ENCODE measurements at regions not wholly inside any gene's neighbourhood (a gene's known extent, or its start where the extent isn't known, plus 50 kb on each side); places are given as distances from the start of the nearest gene placed in this dataset.
"Not testable (repeated sequence)": the region's sequence is repeated elsewhere in the genome, so short reads cannot be mapped to it uniquely, and the experiment has no call there.

- Histone ChIP-seq H3K4me2 (ENCODE audit: unreplicated experiment) (no peak overlapping the region), H3F3A (ENCODE audit: insufficient read depth) (peaks cover 13% of the 10 kb centered on the region), H3K4me1 (ENCODE audit: insufficient read depth) (peaks cover 8% of the 10 kb centered on the region), H2AFZ (no peak overlapping the region), H3K4me3 (no peak overlapping the region), H4K20me1 (ENCODE audit: insufficient read depth) (no peaks in the 10 kb centered on the region), H3K9me3 (ENCODE audit: low read depth) (no peaks in the 10 kb centered on the region), H3K27me3 (replicated peaks; ENCODE audit: insufficient read depth) (peaks cover 16% of the 10 kb centered on the region; the same call in 1 of the 2 replicates), H3K36me3 (ENCODE audit: low read depth) (no peaks in the 10 kb centered on the region), H3K9me2 (ENCODE audit: insufficient read depth) (no peaks in the 10 kb centered on the region), H3K79me2 (ENCODE audit: insufficient read depth) (no peaks in the 10 kb centered on the region), H3K27ac (no peak overlapping the region), H3K9ac (no peak overlapping the region)
- TF ChIP-seq EZH2phosphoT487 (IDR thresholded peaks at IDR 0.05; ENCODE audit: insufficient read depth, low read depth), result no peak
- no peak for TF ChIP-seq EZH2 (IDR thresholded peaks at IDR 0.05; ENCODE audit: insufficient read depth, poor library complexity, severe bottlenecking)
- in situ Hi-C loops (cut with MboI), result no loop called here
- DNase-seq, result no peak
- WGBS, 2 experiments (ENCODE audit: low coverage in 1 of 2, low lambda C conversion rate in 2 of 2, missing lambda C conversion rate in 2 of 2), result 13 to 23% methylated on average over 2 of the region's 2 CpGs
These were observed 101.1 kb upstream of the OTOS start for GRCh38 chr2:240241572-240241971.

GRCh38 chr2:240243049-240243448 is 102.6 kb upstream of the OTOS start:
- H4K20me1 ChIP-seq (ENCODE audit: insufficient read depth); in situ Hi-C loops (cut with MboI); H3K9me2 ChIP-seq (ENCODE audit: insufficient read depth); H2AFZ ChIP-seq; H3K27ac ChIP-seq; H3K9ac ChIP-seq; DNase-seq; H3K79me2 ChIP-seq (ENCODE audit: insufficient read depth); H3K4me3 ChIP-seq; H3F3A ChIP-seq (ENCODE audit: insufficient read depth); H3K4me2 ChIP-seq (ENCODE audit: unreplicated experiment); H3K36me3 ChIP-seq (ENCODE audit: low read depth); H3K9me3 ChIP-seq (ENCODE audit: low read depth); H3K4me1 ChIP-seq (ENCODE audit: insufficient read depth): not testable (repeated sequence)
- 61 to 67% methylated on average over 12 of the region's 12 CpGs for WGBS, 2 experiments (ENCODE audit: low coverage in 1 of 2, low lambda C conversion rate in 2 of 2, missing lambda C conversion rate in 2 of 2)
- peaks cover 16% of the 10 kb centered on the region; the same call in 1 of the 2 replicates for H3K27me3 ChIP-seq (replicated peaks; ENCODE audit: insufficient read depth)

GRCh38 chr2:240244543-240244942 is 104.1 kb upstream of the OTOS start:
- no peak overlapping the region for H3K4me2 ChIP-seq (ENCODE audit: unreplicated experiment)
- in situ Hi-C loops (cut with MboI), result no loop called here
- no peaks in the 10 kb centered on the region for H3F3A ChIP-seq (ENCODE audit: insufficient read depth)
- peaks cover 16% of the 10 kb centered on the region; the same call in 1 of the 2 replicates for H3K27me3 ChIP-seq (replicated peaks; ENCODE audit: insufficient read depth)
- H3K9me2 ChIP-seq (ENCODE audit: insufficient read depth), result no peaks in the 10 kb centered on the region
- no peak for DNase-seq
- no peaks in the 10 kb centered on the region for H3K79me2 ChIP-seq (ENCODE audit: insufficient read depth)
- H3K36me3 ChIP-seq (ENCODE audit: low read depth), result no peaks in the 10 kb centered on the region
- H3K4me1 ChIP-seq (ENCODE audit: insufficient read depth), result no peaks in the 10 kb centered on the region
- 39 to 45% methylated on average over 15 of the region's 15 CpGs for WGBS, 2 experiments (ENCODE audit: low coverage in 1 of 2, low lambda C conversion rate in 2 of 2, missing lambda C conversion rate in 2 of 2)
- H3K9ac ChIP-seq, result no peak overlapping the region
- TF ChIP-seq EZH2 (IDR thresholded peaks at IDR 0.05; ENCODE audit: insufficient read depth, poor library complexity, severe bottlenecking), result no peak
- no peak for TF ChIP-seq EZH2phosphoT487 (IDR thresholded peaks at IDR 0.05; ENCODE audit: insufficient read depth, low read depth)
- H4K20me1 ChIP-seq (ENCODE audit: insufficient read depth), result no peaks in the 10 kb centered on the region
- no peaks in the 10 kb centered on the region for H3K9me3 ChIP-seq (ENCODE audit: low read depth)
- 0 out of 2 replicates have a peak overlapping the region, but pooled peaks have one; percentile 0 for H2AFZ ChIP-seq
- no peak overlapping the region for H3K27ac ChIP-seq
- no peak overlapping the region for H3K4me3 ChIP-seq

GRCh38 chr2:240245184-240245583 is 104.7 kb upstream of the OTOS start:
- Histone ChIP-seq H3K79me2 (ENCODE audit: insufficient read depth) (no peaks in the 10 kb centered on the region), H4K20me1 (ENCODE audit: insufficient read depth) (no peaks in the 10 kb centered on the region), H3K4me2 (ENCODE audit: unreplicated experiment) (no peak overlapping the region), H3K9me3 (ENCODE audit: low read depth) (no peaks in the 10 kb centered on the region), H3F3A (ENCODE audit: insufficient read depth) (no peaks in the 10 kb centered on the region), H3K9ac (no peak overlapping the region), H3K36me3 (ENCODE audit: low read depth) (no peaks in the 10 kb centered on the region), H2AFZ (no peak overlapping the region), H3K4me3 (no peak overlapping the region), H3K4me1 (ENCODE audit: insufficient read depth) (no peaks in the 10 kb centered on the region), H3K27me3 (replicated peaks; ENCODE audit: insufficient read depth) (peaks cover 16% of the 10 kb centered on the region; the same call in 1 of the 2 replicates), H3K9me2 (ENCODE audit: insufficient read depth) (no peaks in the 10 kb centered on the region), H3K27ac (no peak overlapping the region)
- no peak for DNase-seq
- TF ChIP-seq EZH2phosphoT487 (IDR thresholded peaks at IDR 0.05; ENCODE audit: insufficient read depth, low read depth) (no peak), EZH2 (IDR thresholded peaks at IDR 0.05; ENCODE audit: insufficient read depth, poor library complexity, severe bottlenecking) (no peak)
- WGBS, 2 experiments (ENCODE audit: low coverage in 1 of 2, low lambda C conversion rate in 2 of 2, missing lambda C conversion rate in 2 of 2), result 63 to 68% methylated on average over 4 of the region's 4 CpGs
- in situ Hi-C loops (cut with MboI), result no loop called here

- Histone ChIP-seq H3K4me3 (no peak overlapping the region), H2AFZ (no peak overlapping the region), H3K27ac (no peak overlapping the region), H4K20me1 (ENCODE audit: insufficient read depth) (no peaks in the 10 kb centered on the region), H3K79me2 (ENCODE audit: insufficient read depth) (no peaks in the 10 kb centered on the region), H3K27me3 (replicated peaks; ENCODE audit: insufficient read depth) (peaks cover 11% of the 10 kb centered on the region; the same call in 1 of the 2 replicates), H3K36me3 (ENCODE audit: low read depth) (no peaks in the 10 kb centered on the region), H3K9me2 (ENCODE audit: insufficient read depth) (no peaks in the 10 kb centered on the region), H3K9me3 (ENCODE audit: low read depth) (no peaks in the 10 kb centered on the region), H3K4me2 (ENCODE audit: unreplicated experiment) (no peak overlapping the region), H3K4me1 (ENCODE audit: insufficient read depth) (peaks cover under 1% of the 10 kb centered on the region), H3F3A (ENCODE audit: insufficient read depth) (no peaks in the 10 kb centered on the region), H3K9ac (no peak overlapping the region)
- no peak for DNase-seq
- WGBS, 2 experiments (ENCODE audit: low coverage in 1 of 2, low lambda C conversion rate in 2 of 2, missing lambda C conversion rate in 2 of 2), result 84% methylated on average over 23 of the region's 23 CpGs
- in situ Hi-C loops (cut with MboI), result no loop called here
- TF ChIP-seq EZH2phosphoT487 (IDR thresholded peaks at IDR 0.05; ENCODE audit: insufficient read depth, low read depth), result no peak
- TF ChIP-seq EZH2 (IDR thresholded peaks at IDR 0.05; ENCODE audit: insufficient read depth, poor library complexity, severe bottlenecking), result no peak
These were observed 105.2 kb upstream of the OTOS start for GRCh38 chr2:240245706-240246105.

Measured in GM23248 (cell line).